ENCODE measurements at regions not wholly inside any gene's neighbourhood (a gene's known extent, or its start where the extent isn't known, plus 50 kb on each side); places are given as distances from the start of the nearest gene placed in this dataset.

DNA sequence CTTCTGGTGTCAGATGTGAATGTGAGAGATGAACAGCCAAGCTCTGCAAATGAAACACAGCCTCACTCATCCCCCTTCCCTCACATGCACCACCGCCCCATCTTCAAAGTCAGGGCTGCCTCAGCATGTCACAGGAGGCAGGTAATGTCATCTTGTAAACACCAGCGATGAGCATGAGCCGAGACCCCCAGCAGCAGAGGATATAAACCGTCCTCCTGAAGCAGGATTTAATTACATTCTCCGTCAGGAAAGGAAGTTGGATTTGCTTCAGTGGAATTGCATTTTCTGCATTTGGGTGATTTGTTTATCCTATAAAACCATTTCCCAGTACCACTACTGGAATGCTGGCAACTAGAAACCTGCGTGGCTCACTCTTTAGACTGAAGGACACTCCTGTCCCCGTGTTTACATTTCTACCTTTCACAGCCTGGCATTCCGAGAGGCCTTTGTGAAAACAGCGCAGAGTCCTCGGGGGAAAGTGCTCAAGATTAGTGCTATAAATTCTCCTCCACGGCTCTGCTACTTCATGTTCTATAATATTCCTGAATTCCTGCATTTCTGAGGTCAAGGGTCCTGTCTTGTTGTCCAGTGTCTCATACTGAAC lies 619.2 kb downstream of the IRS1 start:
- Histone ChIP-seq H3K27ac (replicated peaks) (no peak overlapping the region), H3K4me3 (no peak overlapping the region), H3K9me3 (replicated peaks) (peaks cover 36% of the 10 kb centered on the region), H3K36me3 (no peaks in the 10 kb centered on the region), H3K27me3 (ENCODE audit: low read depth) (no peaks in the 10 kb centered on the region), H3K4me1 (no peaks in the 10 kb centered on the region)
- intact Hi-C loops (cut with micrococcal nuclease) = no loop called here
- no peak for DNase-seq
- TF ChIP-seq, protein P1, sequence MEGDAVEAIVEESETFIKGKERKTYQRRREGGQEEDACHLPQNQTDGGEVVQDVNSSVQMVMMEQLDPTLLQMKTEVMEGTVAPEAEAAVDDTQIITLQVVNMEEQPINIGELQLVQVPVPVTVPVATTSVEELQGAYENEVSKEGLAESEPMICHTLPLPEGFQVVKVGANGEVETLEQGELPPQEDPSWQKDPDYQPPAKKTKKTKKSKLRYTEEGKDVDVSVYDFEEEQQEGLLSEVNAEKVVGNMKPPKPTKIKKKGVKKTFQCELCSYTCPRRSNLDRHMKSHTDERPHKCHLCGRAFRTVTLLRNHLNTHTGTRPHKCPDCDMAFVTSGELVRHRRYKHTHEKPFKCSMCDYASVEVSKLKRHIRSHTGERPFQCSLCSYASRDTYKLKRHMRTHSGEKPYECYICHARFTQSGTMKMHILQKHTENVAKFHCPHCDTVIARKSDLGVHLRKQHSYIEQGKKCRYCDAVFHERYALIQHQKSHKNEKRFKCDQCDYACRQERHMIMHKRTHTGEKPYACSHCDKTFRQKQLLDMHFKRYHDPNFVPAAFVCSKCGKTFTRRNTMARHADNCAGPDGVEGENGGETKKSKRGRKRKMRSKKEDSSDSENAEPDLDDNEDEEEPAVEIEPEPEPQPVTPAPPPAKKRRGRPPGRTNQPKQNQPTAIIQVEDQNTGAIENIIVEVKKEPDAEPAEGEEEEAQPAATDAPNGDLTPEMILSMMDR (IDR thresholded peaks at IDR 0.05; ENCODE audit: borderline replicate concordance) = no peak

DNA sequence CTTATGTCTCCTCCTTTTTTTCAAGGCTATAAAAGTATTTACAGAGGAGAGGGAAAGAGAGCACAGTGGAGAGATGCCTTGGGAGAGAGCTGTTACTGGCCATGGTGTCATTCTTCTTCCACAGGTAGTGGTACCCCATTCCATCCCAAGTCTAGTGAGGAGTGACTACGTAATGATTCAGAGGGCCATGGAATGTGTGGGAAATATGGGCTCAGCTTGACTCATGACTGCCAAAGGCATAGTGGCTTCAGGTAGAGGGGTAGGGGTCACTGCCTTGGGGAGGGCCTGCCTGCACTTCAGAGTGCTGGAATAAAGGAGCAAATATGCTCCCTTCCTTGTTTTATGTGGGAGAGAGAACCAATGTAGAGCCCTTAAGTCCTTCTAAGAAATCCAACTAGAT lies 620.6 kb downstream of the IRS1 start:
- no peak overlapping the region for H3K4me3 ChIP-seq
- TF ChIP-seq, protein P1 (IDR thresholded peaks at IDR 0.05; ENCODE audit: borderline replicate concordance) = no peak
- no peaks in the 10 kb centered on the region for H3K36me3 ChIP-seq
- peaks cover 36% of the 10 kb centered on the region for H3K9me3 ChIP-seq (replicated peaks)
- no peaks in the 10 kb centered on the region for H3K27me3 ChIP-seq (ENCODE audit: low read depth)
- DNase-seq = no peak
- H3K4me1 ChIP-seq = no peaks in the 10 kb centered on the region
- intact Hi-C loops (cut with micrococcal nuclease) = no loop called here
- no peak overlapping the region for H3K27ac ChIP-seq (replicated peaks)

DNA sequence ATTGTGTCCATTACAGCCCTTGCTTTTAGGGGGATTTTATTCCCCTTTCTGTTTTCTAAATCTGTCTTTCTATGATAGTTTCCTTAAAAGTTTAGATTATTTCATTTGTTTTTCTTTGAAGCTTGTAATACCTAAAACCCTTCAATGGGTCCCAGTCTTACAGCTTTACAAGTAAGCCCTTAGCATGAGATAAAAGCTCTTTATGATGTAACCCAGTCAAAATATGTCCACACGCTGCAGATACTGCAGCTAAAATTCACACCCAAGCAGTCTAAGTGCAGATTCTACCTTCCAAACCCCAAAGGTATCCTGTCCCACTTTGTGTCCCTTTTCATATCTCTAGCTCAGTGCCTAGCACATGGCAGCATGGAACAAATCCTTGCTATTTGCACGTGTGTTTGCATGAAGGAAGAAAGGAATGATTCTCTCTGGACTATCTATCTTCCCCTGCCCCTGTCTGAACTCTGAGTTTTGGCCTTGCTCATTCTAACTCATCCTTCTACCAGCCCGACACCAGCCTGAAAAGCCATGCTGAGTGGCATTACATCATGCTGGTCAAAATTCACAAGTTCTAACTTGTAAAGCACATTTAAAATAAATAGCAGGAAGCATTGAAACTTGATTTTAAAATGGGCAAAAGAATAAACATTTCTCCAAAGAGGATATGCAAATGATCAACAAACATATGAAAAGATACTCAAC lies 623.2 kb downstream of the IRS1 start:
- TF ChIP-seq, protein P1 (IDR thresholded peaks at IDR 0.05; ENCODE audit: borderline replicate concordance) = no peak
- H3K36me3 ChIP-seq = no peaks in the 10 kb centered on the region
- H3K9me3 ChIP-seq (replicated peaks) = peaks cover 36% of the 10 kb centered on the region
- H3K27ac ChIP-seq (replicated peaks) = no peak overlapping the region
- no peaks in the 10 kb centered on the region for H3K4me1 ChIP-seq
- no peaks in the 10 kb centered on the region for H3K27me3 ChIP-seq (ENCODE audit: low read depth)
- DNase-seq = no peak
- H3K4me3 ChIP-seq = no peak overlapping the region
- intact Hi-C loops (cut with micrococcal nuclease) = no loop called here

DNA sequence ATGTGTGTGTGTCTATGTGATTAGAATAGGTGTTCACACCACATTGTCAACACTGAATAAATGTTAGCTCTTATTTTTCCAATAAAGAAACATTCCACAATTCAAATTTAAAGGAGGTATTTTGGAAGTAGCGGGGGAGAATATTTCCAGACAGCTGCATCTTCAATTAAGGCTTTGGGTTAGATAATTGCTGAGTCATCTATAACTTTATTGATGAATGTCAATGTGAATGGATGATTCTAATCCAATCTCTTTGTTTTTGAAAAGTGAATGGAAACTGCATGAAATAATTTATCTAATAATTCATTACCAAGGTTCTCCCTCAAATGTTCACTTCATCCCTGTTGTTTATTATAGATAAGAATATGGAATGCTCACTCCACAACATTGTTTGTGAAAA lies 625.2 kb downstream of the IRS1 start:
- no peaks in the 10 kb centered on the region for H3K36me3 ChIP-seq
- DNase-seq = no peak
- no peak overlapping the region for H3K27ac ChIP-seq (replicated peaks)
- no peaks in the 10 kb centered on the region for H3K4me1 ChIP-seq
- no peak overlapping the region for H3K4me3 ChIP-seq
- H3K27me3 ChIP-seq (ENCODE audit: low read depth) = no peaks in the 10 kb centered on the region
- TF ChIP-seq, protein P1 (IDR thresholded peaks at IDR 0.05; ENCODE audit: borderline replicate concordance) = no peak
- H3K9me3 ChIP-seq (replicated peaks) = peaks cover 26% of the 10 kb centered on the region
- intact Hi-C loops (cut with micrococcal nuclease) = no loop called here

DNA sequence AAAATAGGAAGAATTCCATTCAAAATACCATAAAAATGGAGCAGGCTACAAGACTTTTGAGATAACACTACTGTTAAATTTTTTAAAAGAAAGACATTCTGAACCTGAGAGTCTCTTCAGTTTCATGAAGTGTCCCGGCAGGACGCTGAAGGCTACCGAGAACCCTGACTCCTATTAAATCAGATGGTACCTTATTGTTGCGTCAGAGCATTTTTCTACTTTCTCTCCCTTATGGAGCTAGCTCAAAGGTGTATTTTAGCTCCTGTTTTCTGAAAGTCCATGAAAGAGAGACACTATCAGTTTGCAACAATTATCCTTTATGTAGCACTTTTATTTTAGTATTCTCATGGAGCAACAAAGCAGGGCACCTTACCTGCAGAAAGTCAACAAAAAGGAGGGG lies 626.7 kb downstream of the IRS1 start:
- intact Hi-C loops (cut with micrococcal nuclease) = no loop called here

More for the DNA sequence above, 626.7 kb downstream of the IRS1 start:
- peaks cover 12% of the 10 kb centered on the region for H3K9me3 ChIP-seq (replicated peaks)
- TF ChIP-seq, protein P1 (IDR thresholded peaks at IDR 0.05; ENCODE audit: borderline replicate concordance) = no peak
- no peaks in the 10 kb centered on the region for H3K4me1 ChIP-seq
- no peak for DNase-seq
- no peak overlapping the region for H3K4me3 ChIP-seq
- H3K27me3 ChIP-seq (ENCODE audit: low read depth) = no peaks in the 10 kb centered on the region
- H3K36me3 ChIP-seq = no peaks in the 10 kb centered on the region
- H3K27ac ChIP-seq (replicated peaks) = no peak overlapping the region

Measured in left ventricle myocardium inferior (tissue), 1 donor.